ENCODE measurements at regions not wholly inside any gene's neighbourhood (a gene's known extent, or its start where the extent isn't known, plus 50 kb on each side); places are given as distances from the start of the nearest gene placed in this dataset.

DNA sequence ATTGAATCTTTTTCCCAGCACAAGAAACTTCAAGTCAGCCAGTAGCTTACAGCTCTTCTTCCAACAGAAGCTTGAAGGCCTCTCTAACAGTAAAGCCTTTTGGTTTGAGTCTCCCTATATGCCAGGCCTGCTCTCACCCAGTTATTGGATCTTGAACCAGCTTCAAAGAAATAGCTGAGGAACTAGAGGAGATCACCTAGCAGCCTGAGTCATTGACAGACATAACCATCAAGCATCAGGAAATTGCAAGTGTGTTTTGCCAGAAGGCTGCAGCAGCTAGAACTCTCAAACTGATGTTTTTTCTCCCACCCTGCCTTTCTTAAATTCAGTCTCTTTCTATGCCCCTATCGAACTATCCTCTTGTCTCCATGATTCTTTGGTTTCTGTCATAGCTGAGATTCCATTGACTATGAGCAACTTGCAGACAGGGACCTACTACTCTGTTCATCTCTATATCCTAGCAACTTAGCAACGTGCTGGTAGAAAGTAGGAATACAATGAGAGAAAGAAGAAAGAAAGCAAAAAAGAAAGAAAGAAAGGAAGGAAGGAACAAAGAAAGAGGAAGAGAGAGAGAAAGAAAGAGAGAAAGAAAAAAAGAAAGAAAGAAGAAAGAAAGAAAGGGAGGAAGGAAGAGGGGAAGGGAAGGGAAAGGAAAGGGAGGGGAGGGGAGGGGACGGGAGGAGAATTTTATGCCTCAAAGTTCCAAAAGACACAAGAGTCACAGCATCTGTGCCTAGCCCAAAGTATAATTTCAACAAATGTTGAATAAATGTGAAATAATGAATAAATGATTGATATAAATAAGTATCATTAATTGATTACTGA, 60.0 kb upstream of the FGGY start (continued):
- no peak for TF ChIP-seq SAP30 (IDR thresholded peaks at IDR 0.05; ENCODE audit: insufficient read depth, insufficient replicate concordance, low read length)

Data from H1 (cell line).